ENCODE measurements at regions not wholly inside any gene's neighbourhood (a gene's known extent, or its start where the extent isn't known, plus 50 kb on each side); places are given as distances from the start of the nearest gene placed in this dataset.

GRCh38 chr6:104321301-104321700 lies 538.4 kb downstream of the HACE1 start:
- TF ChIP-seq TEAD4 (IDR thresholded peaks at IDR 0.05) (no peak), NFIC (IDR thresholded peaks at IDR 0.05) (no peak), MAX (IDR thresholded peaks at IDR 0.05) (no peak), ZBTB7A (IDR thresholded peaks at IDR 0.05; ENCODE audit: low read depth) (no peak), CREB1 (IDR thresholded peaks at IDR 0.05; ENCODE audit: low read depth) (no peak)

- no peak for TF ChIP-seq NFIC (IDR thresholded peaks at IDR 0.05)
- TF ChIP-seq CEBPB (IDR thresholded peaks at IDR 0.05) = no peak
- TF ChIP-seq TCF12 (IDR thresholded peaks at IDR 0.05; ENCODE audit: low read depth) = no peak
- no peak for TF ChIP-seq FOXM1 (IDR thresholded peaks at IDR 0.05; ENCODE audit: borderline replicate concordance, low read depth)
- no peak for TF ChIP-seq TAF1 (IDR thresholded peaks at IDR 0.05; ENCODE audit: low read depth)
- TF ChIP-seq RAD21 (IDR thresholded peaks at IDR 0.05; ENCODE audit: low read depth) = no peak
- no peak for TF ChIP-seq YY1 (IDR thresholded peaks at IDR 0.05; ENCODE audit: low read depth)
- no peak for TF ChIP-seq TEAD4 (IDR thresholded peaks at IDR 0.05)
- TF ChIP-seq EP300 (IDR thresholded peaks at IDR 0.05; ENCODE audit: borderline replicate concordance) = no peak
- TF ChIP-seq ZBTB7A (IDR thresholded peaks at IDR 0.05; ENCODE audit: low read depth) = no peak
- no peak for TF ChIP-seq MAX (IDR thresholded peaks at IDR 0.05)
- TF ChIP-seq USF1 (IDR thresholded peaks at IDR 0.05) = no peak
- no peak for TF ChIP-seq REST (IDR thresholded peaks at IDR 0.05; ENCODE audit: low read depth)
- no peak for TF ChIP-seq EGR1 (IDR thresholded peaks at IDR 0.05)
- TF ChIP-seq CREB1 (IDR thresholded peaks at IDR 0.05; ENCODE audit: low read depth) = no peak
These were observed 538.8 kb downstream of the HACE1 start for GRCh38 chr6:104320896-104321295.

- no peak for TF ChIP-seq REST (IDR thresholded peaks at IDR 0.05; ENCODE audit: low read depth)
- TF ChIP-seq YY1 (IDR thresholded peaks at IDR 0.05; ENCODE audit: low read depth) = no peak
- no peak for TF ChIP-seq NFIC (IDR thresholded peaks at IDR 0.05)
- no peak for TF ChIP-seq RAD21 (IDR thresholded peaks at IDR 0.05; ENCODE audit: low read depth)
- TF ChIP-seq CEBPB (IDR thresholded peaks at IDR 0.05) = no peak
- no peak for TF ChIP-seq ZBTB7A (IDR thresholded peaks at IDR 0.05; ENCODE audit: low read depth)
- no peak for TF ChIP-seq USF1 (IDR thresholded peaks at IDR 0.05)
- TF ChIP-seq MAX (IDR thresholded peaks at IDR 0.05) = no peak
- TF ChIP-seq TAF1 (IDR thresholded peaks at IDR 0.05; ENCODE audit: low read depth) = no peak
- TF ChIP-seq EP300 (IDR thresholded peaks at IDR 0.05; ENCODE audit: borderline replicate concordance) = no peak
- no peak for TF ChIP-seq TCF12 (IDR thresholded peaks at IDR 0.05; ENCODE audit: low read depth)
These were observed 546.9 kb downstream of the HACE1 start for GRCh38 chr6:104312851-104313250.

GRCh38 chr6:104306211-104306610 lies 553.5 kb downstream of the HACE1 start:
- no peak for TF ChIP-seq MAX (IDR thresholded peaks at IDR 0.05)
- no peak for TF ChIP-seq FOXM1 (IDR thresholded peaks at IDR 0.05; ENCODE audit: borderline replicate concordance, low read depth)

GRCh38 chr6:104305206-104305605 lies 554.5 kb downstream of the HACE1 start:
- no peak for TF ChIP-seq CEBPB (IDR thresholded peaks at IDR 0.05)
- no peak for TF ChIP-seq USF1 (IDR thresholded peaks at IDR 0.05)
- no peak for TF ChIP-seq ZBTB7A (IDR thresholded peaks at IDR 0.05; ENCODE audit: low read depth)
- TF ChIP-seq CREB1 (IDR thresholded peaks at IDR 0.05; ENCODE audit: low read depth) = no peak
- TF ChIP-seq FOXM1 (IDR thresholded peaks at IDR 0.05; ENCODE audit: borderline replicate concordance, low read depth) = no peak
- TF ChIP-seq TAF1 (IDR thresholded peaks at IDR 0.05; ENCODE audit: low read depth) = no peak
- no peak for TF ChIP-seq YY1 (IDR thresholded peaks at IDR 0.05; ENCODE audit: low read depth)
- no peak for TF ChIP-seq TEAD4 (IDR thresholded peaks at IDR 0.05)
- TF ChIP-seq RAD21 (IDR thresholded peaks at IDR 0.05; ENCODE audit: low read depth) = no peak
- TF ChIP-seq TCF12 (IDR thresholded peaks at IDR 0.05; ENCODE audit: low read depth) = no peak
- no peak for TF ChIP-seq EGR1 (IDR thresholded peaks at IDR 0.05)
- TF ChIP-seq NFIC (IDR thresholded peaks at IDR 0.05) = no peak

GRCh38 chr6:104301951-104302350 lies 557.8 kb downstream of the HACE1 start:
- TF ChIP-seq TAF1 (IDR thresholded peaks at IDR 0.05; ENCODE audit: low read depth) = no peak
- TF ChIP-seq EP300 (IDR thresholded peaks at IDR 0.05; ENCODE audit: borderline replicate concordance) = no peak
- no peak for TF ChIP-seq NFIC (IDR thresholded peaks at IDR 0.05)
- TF ChIP-seq USF1 (IDR thresholded peaks at IDR 0.05) = no peak
- TF ChIP-seq RAD21 (IDR thresholded peaks at IDR 0.05; ENCODE audit: low read depth) = no peak
- no peak for TF ChIP-seq REST (IDR thresholded peaks at IDR 0.05; ENCODE audit: low read depth)

Data from Ishikawa (cell line).